SK-N-DZ (cell line): ENCODE measurements at regions not wholly inside any gene's neighbourhood (a gene's known extent, or its start where the extent isn't known, plus 50 kb on each side); places are given as distances from the start of the nearest gene placed in this dataset.

Experiments
- DNase-seq: peaks from one replicate; pipeline ENCODE4 v3.0.0-alpha.2; 2015; ENCODE audit warnings: low spot score

DNA sequence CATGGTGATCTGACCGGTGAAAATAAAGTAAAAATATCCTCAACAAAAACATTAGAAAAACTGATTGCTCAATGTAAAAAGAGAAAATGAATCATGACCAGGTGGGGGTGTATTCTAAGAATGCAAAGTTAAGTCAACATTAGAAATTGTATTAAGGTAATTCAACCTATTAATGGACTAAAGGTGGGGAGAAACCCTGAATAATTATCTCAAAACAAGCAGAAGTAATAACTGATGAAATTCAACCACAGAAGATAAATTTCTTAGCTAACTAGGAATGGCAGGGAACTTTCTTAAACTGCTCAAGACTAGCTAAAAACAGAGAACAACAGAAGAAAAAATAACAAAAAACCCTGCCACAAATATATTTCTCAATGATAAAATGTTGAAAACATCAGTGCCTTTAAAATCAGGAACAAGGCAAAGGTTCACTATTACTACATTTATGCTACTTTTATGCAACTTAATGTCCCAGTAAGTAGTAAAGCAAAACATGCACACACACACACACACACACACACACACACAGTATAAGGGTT lies 204.4 kb upstream of the THBS1 start:
- DNase-seq, result no peak

DNA sequence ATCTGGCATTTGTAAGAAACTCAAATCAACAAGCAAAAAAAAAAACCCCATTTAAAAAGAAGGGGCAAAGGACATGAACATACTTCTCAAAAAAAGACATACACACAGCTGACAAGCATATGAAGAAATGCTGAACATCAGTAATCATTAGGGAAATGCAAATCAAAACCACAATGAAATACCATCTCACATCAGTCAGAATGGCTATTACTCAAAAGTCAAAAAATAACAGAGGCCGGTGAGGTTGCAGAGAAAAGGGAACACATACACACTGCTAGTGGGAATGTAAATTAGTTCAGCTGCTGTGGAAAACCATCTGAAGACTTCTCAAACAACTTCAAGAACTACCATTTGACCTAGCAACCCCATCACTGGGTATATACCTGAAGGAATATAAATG lies 199.4 kb upstream of the THBS1 start:
- DNase-seq, result no peak

GRCh38 chr15:39388118-39388517 lies 192.8 kb upstream of the THBS1 start:
- no peak for DNase-seq

- DNase-seq, result peak; percentile 49
These were observed 189.6 kb upstream of the THBS1 start for GRCh38 chr15:39391230-39391629.

GRCh38 chr15:39392469-39393047 lies 188.3 kb upstream of the THBS1 start:
- DNase-seq, result peak; percentile 69

GRCh38 chr15:39393575-39394335 lies 187.1 kb upstream of the THBS1 start:
- no peak for DNase-seq

DNA sequence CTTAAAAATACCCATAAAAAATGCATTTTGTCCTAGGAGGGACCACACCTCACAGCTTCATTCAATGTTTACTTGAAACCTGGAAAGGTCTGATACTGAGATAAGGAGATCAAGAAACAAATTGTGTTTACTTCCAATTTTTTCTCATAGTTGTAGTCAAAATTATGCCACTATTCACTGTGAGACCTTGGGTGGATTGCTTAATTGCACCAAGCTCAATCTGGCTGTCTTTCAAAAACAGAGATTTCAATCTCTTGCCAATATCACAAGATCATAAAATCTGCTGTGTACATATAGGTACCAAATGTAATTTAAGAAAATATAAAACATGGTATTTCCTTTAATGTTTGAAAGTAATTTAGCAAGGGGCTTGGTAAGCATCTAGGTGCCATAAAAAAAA lies 186.4 kb upstream of the THBS1 start:
- DNase-seq, result no peak

DNA sequence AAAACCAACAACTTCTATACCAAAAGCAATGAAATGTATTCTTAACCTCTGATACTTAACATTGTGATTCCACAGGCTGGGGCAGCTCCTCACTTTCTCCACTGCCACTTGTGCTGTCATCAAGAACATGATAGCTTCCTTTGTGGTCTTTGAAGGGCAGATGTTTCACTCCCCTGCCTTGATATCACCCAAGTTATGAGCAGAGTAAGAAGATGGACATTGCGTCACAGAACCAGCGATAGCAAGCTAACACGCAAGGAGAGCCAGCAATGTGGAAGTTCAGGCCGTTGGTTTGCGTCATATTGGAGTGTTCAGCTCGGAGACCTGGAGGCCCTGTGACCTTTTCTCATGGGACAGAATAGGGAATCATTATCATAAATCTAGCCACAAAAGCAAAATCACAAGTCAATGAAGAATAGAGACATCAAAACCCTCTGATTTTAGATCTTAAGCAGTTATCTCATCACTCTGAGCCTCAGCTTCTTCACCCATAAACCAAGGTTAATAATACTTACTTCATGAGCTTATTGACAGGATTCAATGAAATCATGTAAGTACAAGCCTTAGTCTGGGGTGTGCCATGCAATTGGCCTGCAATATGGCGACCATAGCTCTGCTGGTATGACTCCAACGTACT lies 183.8 kb upstream of the THBS1 start:
- DNase-seq, result no peak

DNA sequence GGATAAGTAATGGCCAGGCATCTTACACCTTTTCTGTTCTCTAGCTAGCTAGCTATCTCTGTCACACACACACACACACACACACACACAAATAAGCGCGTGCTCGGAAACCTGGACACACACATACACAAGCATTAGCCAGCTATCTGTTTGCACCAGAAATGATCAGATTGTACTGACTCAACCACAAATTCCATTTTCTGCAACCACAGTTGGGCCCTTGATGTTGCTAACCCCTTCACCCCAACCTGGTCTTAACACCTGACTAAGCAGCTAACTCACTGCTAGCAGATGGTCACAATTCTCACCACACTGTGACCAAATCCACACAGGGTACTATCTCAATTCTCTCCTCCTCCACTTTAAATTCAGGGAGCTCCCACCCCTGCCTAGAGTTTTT lies 183.0 kb upstream of the THBS1 start:
- no peak for DNase-seq

- no peak for DNase-seq
These were observed 181.3 kb upstream of the THBS1 start for GRCh38 chr15:39399600-39399999.

GRCh38 chr15:39400002-39400401 lies 180.9 kb upstream of the THBS1 start:
- no peak for DNase-seq

GRCh38 chr15:39400821-39401550 lies 179.9 kb upstream of the THBS1 start:
- DNase-seq, result no peak

DNA sequence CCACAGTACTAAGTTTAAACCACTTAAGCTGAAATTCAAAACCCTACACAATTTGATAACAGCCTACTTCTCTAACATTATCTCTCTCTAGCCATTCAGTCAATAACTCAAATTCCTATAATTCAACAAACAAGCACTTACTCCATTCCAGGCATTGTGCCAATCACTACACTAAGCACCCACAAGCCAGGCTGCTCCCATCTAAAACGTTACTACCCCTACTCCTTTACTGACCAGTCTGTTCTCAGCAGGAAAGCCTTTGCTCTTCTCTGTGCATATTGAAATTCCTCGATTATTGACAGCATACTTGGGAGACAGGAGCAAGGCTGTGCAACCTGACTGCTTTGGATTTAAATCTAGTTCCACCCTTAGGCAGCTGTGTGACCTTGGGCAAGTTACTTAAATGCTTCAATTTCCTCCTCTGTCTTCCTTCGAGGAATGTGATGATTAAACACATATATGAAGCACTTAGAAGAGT lies 177.2 kb upstream of the THBS1 start:
- DNase-seq, result peak; percentile 64

DNA sequence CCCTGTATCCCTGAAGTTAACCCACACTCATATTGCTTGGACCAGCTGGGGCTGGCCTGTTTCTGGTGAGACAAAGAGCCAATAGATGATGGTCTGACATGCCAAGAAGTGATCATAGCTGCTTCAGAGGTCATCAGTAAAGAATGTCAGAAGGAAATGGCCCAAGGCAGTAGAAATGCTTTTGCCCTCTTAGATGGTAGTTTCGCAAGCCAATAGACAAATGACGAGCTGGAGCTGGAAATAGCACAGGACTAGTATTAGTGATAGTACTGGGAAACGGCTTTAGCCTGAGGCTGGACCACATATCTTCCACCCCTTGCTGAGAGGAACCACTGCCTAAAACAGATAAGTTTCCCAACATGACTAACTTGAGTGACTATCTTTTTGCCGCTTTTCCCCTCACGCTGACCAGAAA lies 176.1 kb upstream of the THBS1 start:
- DNase-seq, result no peak

DNA sequence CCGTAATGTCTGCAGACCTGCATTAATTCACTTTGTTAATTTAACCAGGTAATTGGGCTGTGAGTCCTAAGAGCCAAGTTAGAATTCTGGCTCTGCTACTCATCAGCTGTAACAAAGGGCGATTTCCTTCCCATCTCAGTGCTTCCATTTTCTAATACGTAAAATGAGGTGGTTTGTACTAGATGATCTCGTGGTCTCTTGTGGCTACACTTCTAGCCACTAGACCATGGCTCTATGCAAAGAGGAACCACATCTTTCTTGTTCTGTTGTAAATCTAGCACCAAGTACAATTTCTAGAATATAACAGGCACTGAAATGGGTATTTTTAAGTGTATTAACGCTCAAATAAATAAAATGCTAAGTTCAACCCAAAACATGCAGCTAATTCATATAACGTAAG lies 174.4 kb upstream of the THBS1 start:
- DNase-seq, result no peak

DNA sequence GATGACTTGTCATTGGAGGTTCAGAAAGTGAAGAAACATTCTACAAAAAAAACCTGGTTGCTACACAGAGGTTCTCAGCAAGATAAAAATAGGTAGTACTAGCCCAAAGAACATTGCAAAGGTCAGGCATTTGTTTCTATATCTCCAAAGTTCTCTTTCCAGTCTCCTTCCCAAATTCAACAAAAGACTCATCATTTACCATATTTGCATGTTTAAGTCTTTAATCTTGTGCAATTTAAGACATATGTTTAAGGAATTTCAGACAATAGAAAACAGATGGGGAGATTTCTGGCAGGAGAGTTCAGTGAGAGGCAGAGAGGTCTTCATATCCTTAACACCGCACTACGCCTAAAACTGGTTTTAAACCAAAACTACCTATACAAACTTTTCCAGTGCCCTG lies 173.8 kb upstream of the THBS1 start:
- no peak for DNase-seq

DNA sequence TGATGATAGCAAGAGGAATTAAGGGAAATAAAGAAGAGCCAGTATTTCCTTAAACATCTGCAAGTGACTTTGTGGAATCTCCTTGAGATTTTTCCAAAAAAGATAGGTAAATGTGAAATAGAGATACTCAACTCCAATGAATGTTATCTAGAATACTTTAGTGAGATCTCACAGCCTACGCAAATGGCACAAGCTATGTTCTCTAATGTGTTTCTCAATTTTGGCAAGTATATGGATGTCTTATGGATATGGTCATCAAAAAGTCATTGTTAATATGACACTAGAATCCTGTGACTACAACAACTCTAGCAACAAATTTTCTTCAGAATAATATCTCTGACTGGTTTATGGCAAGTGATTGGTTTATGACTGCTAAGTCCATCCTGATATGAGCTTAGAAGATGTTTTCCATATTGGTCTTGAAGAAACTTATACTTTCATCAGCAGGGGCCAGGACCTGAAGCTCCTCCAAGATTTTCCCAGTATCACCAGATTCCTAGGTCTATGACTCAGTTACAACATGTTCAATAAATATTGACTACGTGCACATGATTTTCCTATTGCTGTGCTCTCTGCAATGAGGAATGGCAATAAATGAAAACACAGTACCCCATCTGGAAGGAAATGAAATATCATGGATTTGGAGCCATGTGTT lies 170.9 kb upstream of the THBS1 start:
- no peak for DNase-seq

DNA sequence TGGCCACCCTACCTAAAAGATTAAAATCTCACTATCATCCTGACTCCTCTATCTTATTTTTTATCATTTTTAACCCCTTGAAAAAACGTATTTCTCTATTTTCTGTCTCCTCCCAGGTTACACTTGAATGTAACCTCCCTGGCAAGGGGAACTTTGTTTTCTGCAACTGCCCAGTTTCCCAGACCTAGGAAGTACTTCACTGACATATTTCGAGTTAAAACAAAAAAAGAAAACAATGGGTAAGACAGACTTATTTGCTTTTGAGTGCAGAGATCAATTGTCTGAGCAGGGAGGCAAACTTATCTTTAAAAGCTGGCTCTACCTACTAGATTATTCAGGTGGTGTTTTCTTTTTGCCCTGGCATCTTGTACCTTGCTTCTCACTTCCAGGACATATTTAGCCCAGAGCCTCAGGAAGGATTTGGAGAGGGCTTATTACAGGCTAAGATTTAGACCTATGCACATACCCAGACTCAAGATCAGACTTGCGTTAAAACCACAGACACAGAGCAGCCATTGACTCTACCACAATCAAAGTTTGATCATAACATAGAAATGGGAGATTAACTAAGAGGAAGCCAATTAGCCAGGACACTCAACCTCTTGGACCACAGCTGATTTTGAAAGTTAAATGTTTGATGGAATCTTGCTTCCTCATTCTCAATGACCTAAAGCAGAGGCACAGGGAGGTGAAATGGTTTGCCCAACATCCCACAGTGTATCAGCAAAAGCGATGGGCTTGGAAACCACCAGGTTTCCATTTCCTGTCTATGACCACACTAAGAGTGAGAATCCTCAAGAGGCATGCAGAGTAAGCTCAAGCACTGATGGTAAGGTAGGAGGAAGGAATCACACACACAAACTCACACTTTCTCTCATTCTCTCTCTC lies 169.5 kb upstream of the THBS1 start:
- no peak for DNase-seq

DNA sequence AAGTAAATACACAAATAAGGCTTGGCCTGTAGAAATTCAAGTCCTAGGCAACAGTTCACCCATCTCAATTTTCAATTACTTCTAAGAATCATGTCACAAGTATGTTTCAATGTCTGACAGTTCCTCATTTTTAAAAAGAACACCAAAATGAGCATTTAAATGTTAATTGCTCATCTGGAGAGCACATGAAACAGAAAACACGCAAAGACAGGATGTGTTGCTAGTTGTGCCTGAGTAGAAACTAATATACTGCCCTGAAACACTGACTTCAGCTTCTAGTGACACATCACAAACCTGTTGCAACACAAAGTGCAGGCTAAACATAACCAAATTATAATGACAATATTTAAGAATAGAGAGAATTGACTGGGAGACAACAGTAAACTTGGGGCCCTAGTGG lies 167.3 kb upstream of the THBS1 start:
- DNase-seq, result no peak

DNA sequence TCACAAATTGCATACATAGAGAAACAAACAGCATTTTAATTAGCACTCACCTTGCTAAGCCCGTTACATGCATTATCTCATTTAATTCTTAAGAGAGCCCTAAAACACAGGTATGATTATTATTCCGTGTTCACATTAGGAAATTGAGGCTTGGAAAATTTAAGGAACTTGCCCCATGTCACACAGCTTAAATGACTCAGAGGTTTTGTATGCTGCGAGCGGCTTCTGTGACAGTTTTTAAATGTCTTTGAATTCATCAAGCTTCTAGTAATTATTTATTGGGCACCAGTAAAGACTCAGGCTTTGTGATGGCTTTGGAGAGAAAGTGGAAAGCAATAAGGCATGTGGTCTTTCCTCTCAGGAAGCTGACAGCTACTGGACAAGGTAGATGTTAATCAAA lies 166.7 kb upstream of the THBS1 start:
- DNase-seq, result no peak
